GM12878 (cell line): ENCODE measurements at regions not wholly inside any gene's neighbourhood (a gene's known extent, or its start where the extent isn't known, plus 50 kb on each side); places are given as distances from the start of the nearest gene placed in this dataset.

Experiments used
- ATAC-seq: fragments of 200-7000 bp; cut with Tn5 transposase; 3 replicates; pipeline ENCODE4 v1.9.1; 2020; ENCODE audit warnings: mild to moderate bottlenecking, moderate library complexity
- BruUV-seq: library from RNA; stranded (reverse); fragments of 400-500 nt; replicated peaks from 2 replicates; lab custom pipeline; 2021; lab: Mats Ljungman, UMichigan
- CTCF ChIA-PET: fragments of 300-600 bp; sonication (Branson Sonifier 250); formaldehyde crosslinking; extraction: SDS; loops from one replicate; lab custom pipeline; 2021; ENCODE audit warnings: inconsistent platforms; lab: Yijun Ruan, JAX
- POLR2A ChIA-PET: fragments of 350-600 bp; formaldehyde crosslinking; extraction: SDS; loops from one replicate; lab custom pipeline; 2021; ENCODE audit warnings: inconsistent platforms; lab: Charles Lee
- RAD21 ChIA-PET: fragments of 300-600 bp; sonication (Branson Sonifier 250); formaldehyde crosslinking; loops from one replicate; lab custom pipeline; 2023; ENCODE audit warnings: antibody characterized with exemption; ENCODE audit not compliant: unreplicated experiment; lab: Charles Lee
- SMC1A ChIA-PET: fragments of 300-600 bp; sonication (Branson Sonifier 250); formaldehyde crosslinking; loops from one replicate; lab custom pipeline; 2023; ENCODE audit not compliant: unreplicated experiment, uncharacterized antibody; lab: Charles Lee
- DNase-seq: peaks from one replicate; pipeline ENCODE4 v3.0.0-alpha.2; 2011; ENCODE audit warnings: low read depth, low spot score
- FAIRE-seq: peaks from 3 replicates; lab custom pipeline; 2011; peaks lifted over from hg19 to GRCh38; lab: Jason Lieb, UNC
- H2AFZ ChIP-seq: 2 replicates; pipeline ENCODE4 v1.6.0; 2011; ENCODE audit warnings: low read depth, low read length, control low read depth; ENCODE audit not compliant: control insufficient read depth
- H3K27ac ChIP-seq: 2 replicates; pipeline ENCODE4 v1.5.1; 2011; ENCODE audit warnings: control low read depth; ENCODE audit not compliant: control insufficient read depth, insufficient read depth
- H3K27me3 ChIP-seq, 2 experiments: replicated peaks in 1 of 2; 2 replicates each; pipeline versions ENCODE4 v1.6.0 to v1.6.1; 2011; ENCODE audit warnings: low read length in 1 of 2; ENCODE audit not compliant: control insufficient read depth in 2 of 2, insufficient read depth in 2 of 2
- H3K36me3 ChIP-seq, 2 experiments: 2 replicates each; pipeline ENCODE4 v1.5.1; 2011; ENCODE audit warnings: low read length in 1 of 2; ENCODE audit not compliant: control insufficient read depth in 2 of 2, insufficient read depth in 2 of 2
- H3K4me1 ChIP-seq: 2 replicates; pipeline ENCODE4 v1.6.1; 2011; ENCODE audit warnings: mild to moderate bottlenecking, low read length, moderate library complexity, mixed read lengths; ENCODE audit not compliant: control insufficient read depth, insufficient read depth
- H3K4me2 ChIP-seq: 2 replicates; pipeline ENCODE4 v1.6.0; 2011; ENCODE audit warnings: control low read depth; ENCODE audit not compliant: control insufficient read depth, insufficient read depth
- H3K4me3 ChIP-seq: fragments of 200-600 bp; sonication (generic); 2 replicates; pipeline ENCODE4 v1.5.1; 2016
- H3K79me2 ChIP-seq: 2 replicates; pipeline ENCODE4 v1.6.0; 2011; ENCODE audit warnings: low read length; ENCODE audit not compliant: control insufficient read depth, insufficient read depth
- H3K9ac ChIP-seq: 2 replicates; pipeline ENCODE4 v1.8.0; 2011; ENCODE audit warnings: low read length, control low read depth, mixed read lengths; ENCODE audit not compliant: control insufficient read depth, insufficient read depth
- H3K9me3 ChIP-seq: replicated peaks from 3 replicates; pipeline ENCODE4 v1.5.1; 2011; ENCODE audit warnings: mild to moderate bottlenecking, low read length; ENCODE audit not compliant: control insufficient read depth, insufficient read depth
- H4K20me1 ChIP-seq: 2 replicates; pipeline ENCODE4 v1.6.0; 2011; ENCODE audit not compliant: control insufficient read depth, insufficient read depth
- ATF7 ChIP-seq: fragments of 450-650 bp; IDR thresholded peaks from 2 replicates; pipeline ENCODE4 v1.6.1; 2016; ENCODE audit warnings: low read depth, mild to moderate bottlenecking
- CEBPZ ChIP-seq: fragments of 150-350 bp; IDR thresholded peaks from 2 replicates; pipeline ENCODE4 v1.6.1; 2016; ENCODE audit warnings: low read depth, low read length
- E2F8 ChIP-seq: fragments of 450-650 bp; IDR thresholded peaks from 2 replicates; pipeline ENCODE4 v1.6.1; 2018; ENCODE audit warnings: mild to moderate bottlenecking, low read depth, moderate library complexity; ENCODE audit not compliant: partially characterized antibody
- HCFC1 ChIP-seq: fragments of 150-350 bp; IDR thresholded peaks from 2 replicates; pipeline ENCODE4 v1.6.1; 2014; ENCODE audit warnings: low read length
- IRF5 ChIP-seq: fragments of 450-650 bp; IDR thresholded peaks from 2 replicates; pipeline ENCODE4 v1.6.1; 2017; ENCODE audit warnings: borderline replicate concordance
- NFIC ChIP-seq: IDR thresholded peaks from 2 replicates; pipeline ENCODE4 v1.6.1; 2012; ENCODE audit warnings: low read depth, mild to moderate bottlenecking, inconsistent platforms, low read length, moderate library complexity
- POLR2AphosphoS2 ChIP-seq: IDR thresholded peaks from 2 replicates; pipeline ENCODE4 v1.6.1; 2011; ENCODE audit warnings: low read depth, mild to moderate bottlenecking, low read length, improper control_type of control experiment, moderate library complexity
- RAD51 ChIP-seq: fragments of 450-650 bp; IDR thresholded peaks from 2 replicates; pipeline ENCODE4 v1.6.1; 2016; ENCODE audit warnings: moderate library complexity, mild to moderate bottlenecking, inconsistent platforms
- SREBF1 ChIP-seq: IDR thresholded peaks from 2 replicates; pipeline ENCODE4 v1.6.1; 2012; ENCODE audit warnings: mild to moderate bottlenecking, low read length
- TARDBP ChIP-seq: IDR thresholded peaks from 2 replicates; pipeline ENCODE4 v1.6.1; 2016; ENCODE audit warnings: borderline replicate concordance
- ZBTB40 ChIP-seq: fragments of 450-650 bp; IDR thresholded peaks from 2 replicates; pipeline ENCODE4 v1.6.1; 2016; ENCODE audit warnings: mild to moderate bottlenecking, moderate library complexity, borderline replicate concordance
- WGBS: methylation state at CpG from one replicate; pipeline ENCODE4 v1.1.6; 2016; ENCODE audit warnings: low lambda C conversion rate; ENCODE audit not compliant: insufficient replicate concordance, insufficient coverage; ENCODE audit errors: missing lambda C conversion rate; 5-methylcytosine and 5-hydroxymethylcytosine counted together
- in situ Hi-C: fragments of 300-500 bp; cut with MboI; formaldehyde crosslinking; loops from 9 replicates; pipeline ENCODE4 v1.14.3; 2018; ENCODE audit warnings: mixed read lengths
- intact Hi-C: fragments of 100-400 bp; cut with micrococcal nuclease; formaldehyde crosslinking; loops from one replicate; pipeline ENCODE4 v1.14.2; 2022; ENCODE audit not compliant: unreplicated experiment

DNA sequence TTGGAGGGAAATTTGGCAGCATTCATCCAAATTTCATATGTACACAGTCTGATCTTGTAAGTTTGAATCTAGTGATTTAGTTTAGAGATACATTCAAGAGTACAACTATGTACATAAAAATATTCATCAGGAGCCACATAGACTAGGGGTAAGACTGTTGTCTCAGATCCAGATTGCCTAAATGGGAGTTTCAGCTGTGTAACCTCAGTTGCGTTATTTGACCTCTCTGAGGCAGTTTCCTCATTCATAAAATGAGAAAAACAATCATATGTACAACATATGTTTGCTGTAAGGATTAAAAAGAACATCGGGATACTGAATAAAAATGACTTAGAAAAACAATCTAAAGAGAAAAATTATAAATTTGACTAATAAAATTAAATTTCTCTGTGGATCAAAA is 577.5 kb downstream of the RPL10L start:
- in situ Hi-C loops (no loop called here), intact Hi-C loops (no loop called here)
- H3K4me3 ChIP-seq, result no peak overlapping the region
- H3K4me1 ChIP-seq, result no peaks in the 10 kb centered on the region
- ChIA-PET RAD21 (no interaction called here), CTCF (no interaction called here), POLR2A (no interaction called here), SMC1A (no interaction called here)
- H3K9ac ChIP-seq, result no peak overlapping the region
- H3K79me2 ChIP-seq, result no peaks in the 10 kb centered on the region
- no TSS peak for BruUV-seq
- no peaks in the 10 kb centered on the region for H4K20me1 ChIP-seq
- DNase-seq (no peak), FAIRE-seq (no peak), ATAC-seq (no peak)
- H3K4me2 ChIP-seq, result no peak overlapping the region
- no peak overlapping the region for H2AFZ ChIP-seq
- H3K9me3 ChIP-seq, result no peaks in the 10 kb centered on the region
- no peak overlapping the region for H3K27ac ChIP-seq
- no peaks in the 10 kb centered on the region for H3K36me3 ChIP-seq
- no peaks in the 10 kb centered on the region for H3K27me3 ChIP-seq
- WGBS, result 21% methylated on average over 2 of the region's 2 CpGs
- TF ChIP-seq RAD51 (no peak), ATF7 (no peak), ZBTB40 (no peak), POLR2AphosphoS2 (no peak), SREBF1 (no peak), TARDBP (no peak), IRF5 (no peak), HCFC1 (no peak), CEBPZ (no peak), NFIC (no peak), E2F8 (no peak)
